Upper lobe of left lung (tissue), 6 donors: ENCODE measurements at regions not wholly inside any gene's neighbourhood (a gene's known extent, or its start where the extent isn't known, plus 50 kb on each side); places are given as distances from the start of the nearest gene placed in this dataset.
A peak's percentile ranks its signal among the peaks of the same experiment; 100 is the strongest.

Experiments used
- ATAC-seq, 2 donors: fragments of 200-7000 bp; cut with Tn5 transposase; one replicate each; pipeline ENCODE4 v1.9.1; 2022; ENCODE audit warnings: mild to moderate bottlenecking in 2 of 2, moderate library complexity in 2 of 2; ENCODE audit not compliant: low FRiP score in 2 of 2
- DNase-seq, 2 donors: peaks; one replicate each; pipeline ENCODE4 v3.0.0-alpha.2; 2019 to 2020
- H3K27ac ChIP-seq, 4 donors: fragments of 200-600 bp; sonication (generic); one replicate each; pipeline ENCODE4 v1.5.1; 2016 to 2019
- H3K27me3 ChIP-seq, 4 donors: fragments of 200-600 bp; sonication (generic); one replicate each; pipeline ENCODE4 v1.5.1; 2017 to 2019
- H3K36me3 ChIP-seq, 4 donors: fragments of 200-600 bp; sonication (generic); one replicate each; pipeline ENCODE4 v1.5.1; 2016 to 2019
- H3K4me1 ChIP-seq, 4 donors: fragments of 200-600 bp; sonication (generic); one replicate each; pipeline ENCODE4 v1.5.1; 2018 to 2019
- H3K4me3 ChIP-seq, 4 donors: fragments of 200-600 bp; sonication (generic); one replicate each; pipeline ENCODE4 v1.5.1; 2017 to 2019; ENCODE audit warnings: mild to moderate bottlenecking in 2 of 4, moderate library complexity in 1 of 4
- H3K9me3 ChIP-seq, 4 donors: fragments of 200-600 bp; sonication (generic); one replicate each; pipeline ENCODE4 v1.5.1; 2018 to 2019
- EP300 ChIP-seq, 4 donors: sonication (generic); formaldehyde crosslinking; IDR thresholded peaks; one replicate each; pipeline ENCODE4 v1.5.1; 2017; ENCODE audit warnings: antibody characterized with exemption in 4 of 4, control low read depth in 2 of 4
- POLR2A ChIP-seq, 4 donors: fragments of 450-650 bp; IDR thresholded peaks; one replicate each; pipeline ENCODE4 v1.5.1; 2016 to 2017; ENCODE audit warnings: antibody characterized with exemption in 4 of 4, mild to moderate bottlenecking in 2 of 4
- POLR2AphosphoS5 ChIP-seq, 2 donors: sonication (generic); formaldehyde crosslinking; IDR thresholded peaks; one replicate each; pipeline ENCODE4 v1.5.1; 2017; ENCODE audit warnings: antibody characterized with exemption in 2 of 2
- WGBS, 2 donors: methylation state at CpG; one replicate each; pipeline ENCODE4 v1.1.5; 2017 to 2018; 5-methylcytosine and 5-hydroxymethylcytosine counted together
- TF ChIP-seq, protein P1 (sequence below), 6 experiments: fragments of 450-650 bp in 4 of 6; fragments of 200-600 bp in 2 of 6; sonication (generic) in 2 of 6; IDR thresholded peaks; one replicate each; pipeline ENCODE4 v1.5.1; 2016 to 2019; ENCODE audit warnings: antibody characterized with exemption in 6 of 6
- donor health status: DM: no; HTN: no; CAD: no; lungs with moderate emphysema.
- donor health status: DM: no; HTN: yes; CAD: no; lungs with severe emphysema.

DNA sequence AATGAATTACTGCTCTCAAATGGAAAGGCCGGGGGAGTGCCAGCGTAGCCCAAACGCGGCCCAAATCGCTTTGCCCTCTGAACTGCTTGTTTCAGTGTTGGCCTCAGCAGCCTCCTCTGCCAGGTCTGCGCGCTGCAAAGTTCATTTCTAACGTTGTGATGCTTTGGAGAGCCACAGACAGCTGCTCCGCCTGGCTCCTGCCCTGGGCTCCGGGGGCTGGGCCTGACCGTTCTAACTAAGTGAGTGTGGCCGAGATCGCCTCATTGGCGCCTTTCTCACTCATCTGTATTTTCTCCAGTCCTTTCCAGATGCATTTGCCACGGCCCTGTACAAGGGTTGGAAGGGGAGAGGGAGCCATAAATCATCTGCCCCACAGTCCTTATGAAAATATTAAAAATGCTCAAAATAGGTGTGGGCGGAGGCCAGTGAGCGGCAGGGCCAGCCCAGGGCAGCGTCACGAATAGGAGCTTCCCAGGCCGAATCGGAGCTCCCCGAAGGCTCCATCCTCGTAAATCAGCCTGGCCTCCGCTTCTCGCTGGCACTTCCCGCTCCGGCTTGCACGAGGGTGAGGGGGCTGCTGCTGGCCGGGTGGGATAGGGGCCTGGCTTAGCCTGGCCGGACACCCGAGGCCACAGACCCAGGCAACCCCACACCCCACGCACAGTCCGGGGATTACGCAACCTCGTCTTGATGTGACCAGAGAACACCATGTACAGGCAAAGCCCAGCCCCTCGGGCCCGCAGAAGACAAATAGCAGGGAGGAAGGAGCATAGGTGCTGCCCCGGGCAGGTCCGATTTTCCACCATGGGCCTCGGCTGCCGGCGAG lies 196.6 kb upstream of the DIO3 start:
- DNase-seq (peak in 1 of 2 donors; percentile 83), ATAC-seq (peak; percentile 57 to 91)
- H3K36me3 ChIP-seq = no peaks in the 10 kb centered on the region
- H3K4me3 ChIP-seq = no peak overlapping the region
- peak; percentile 61 to 67 for TF ChIP-seq POLR2AphosphoS5 (IDR thresholded peaks at IDR 0.05)
- peak in 1 of 4 donors; percentile 47 for TF ChIP-seq EP300 (IDR thresholded peaks at IDR 0.05)
- no peak for TF ChIP-seq POLR2A (IDR thresholded peaks at IDR 0.05)
- 68 to 72% methylated on average over 28 to 41 of the region's 42 CpGs for WGBS, 2 donors
- no peaks in the 10 kb centered on the region for H3K9me3 ChIP-seq
- no peaks in the 10 kb centered on the region for H3K27me3 ChIP-seq
- H3K4me1 ChIP-seq = peaks cover 11 to 18% (median 16%) of the 10 kb centered on the region in 4 donors
- H3K27ac ChIP-seq = peak overlapping the region; percentile 59 to 79 (median 63)

- DNase-seq (peak in 1 of 2 donors; percentile 18), ATAC-seq (peak in 1 of 2 donors; percentile 29)
- TF ChIP-seq, protein P1, sequence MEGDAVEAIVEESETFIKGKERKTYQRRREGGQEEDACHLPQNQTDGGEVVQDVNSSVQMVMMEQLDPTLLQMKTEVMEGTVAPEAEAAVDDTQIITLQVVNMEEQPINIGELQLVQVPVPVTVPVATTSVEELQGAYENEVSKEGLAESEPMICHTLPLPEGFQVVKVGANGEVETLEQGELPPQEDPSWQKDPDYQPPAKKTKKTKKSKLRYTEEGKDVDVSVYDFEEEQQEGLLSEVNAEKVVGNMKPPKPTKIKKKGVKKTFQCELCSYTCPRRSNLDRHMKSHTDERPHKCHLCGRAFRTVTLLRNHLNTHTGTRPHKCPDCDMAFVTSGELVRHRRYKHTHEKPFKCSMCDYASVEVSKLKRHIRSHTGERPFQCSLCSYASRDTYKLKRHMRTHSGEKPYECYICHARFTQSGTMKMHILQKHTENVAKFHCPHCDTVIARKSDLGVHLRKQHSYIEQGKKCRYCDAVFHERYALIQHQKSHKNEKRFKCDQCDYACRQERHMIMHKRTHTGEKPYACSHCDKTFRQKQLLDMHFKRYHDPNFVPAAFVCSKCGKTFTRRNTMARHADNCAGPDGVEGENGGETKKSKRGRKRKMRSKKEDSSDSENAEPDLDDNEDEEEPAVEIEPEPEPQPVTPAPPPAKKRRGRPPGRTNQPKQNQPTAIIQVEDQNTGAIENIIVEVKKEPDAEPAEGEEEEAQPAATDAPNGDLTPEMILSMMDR (IDR thresholded peaks at IDR 0.05) = no peak
- peaks cover 10 to 14% (median 12%) of the 10 kb centered on the region in 4 donors for H3K4me1 ChIP-seq
- 75 to 78% methylated on average over 10 to 20 of the region's 20 CpGs for WGBS, 2 donors
- H3K27me3 ChIP-seq = no peaks in the 10 kb centered on the region
- no peak overlapping the region for H3K4me3 ChIP-seq
- no peaks in the 10 kb centered on the region for H3K36me3 ChIP-seq
- peak overlapping the region; percentile 59 to 79 (median 63) for H3K27ac ChIP-seq
- no peaks in the 10 kb centered on the region for H3K9me3 ChIP-seq
Measured at GRCh38 chr14:101365329-101366158, 195.8 kb upstream of the DIO3 start.

GRCh38 chr14:101367421-101368261 lies 193.7 kb upstream of the DIO3 start:
- no peak overlapping the region for H3K4me3 ChIP-seq
- no peaks in the 10 kb centered on the region for H3K27me3 ChIP-seq
- no peaks in the 10 kb centered on the region for H3K9me3 ChIP-seq
- H3K36me3 ChIP-seq = no peaks in the 10 kb centered on the region
- H3K4me1 ChIP-seq = peaks cover 0 to 9% (median 5%) of the 10 kb centered on the region in 4 donors
- WGBS, 2 donors = 70 to 82% methylated on average over 7 to 23 of the region's 23 CpGs
- ATAC-seq = no peak
- peak in 1 of 2 donors; percentile 73 for DNase-seq
- no peak for TF ChIP-seq POLR2A (IDR thresholded peaks at IDR 0.05)
- TF ChIP-seq EP300 (IDR thresholded peaks at IDR 0.05) = no peak
- TF ChIP-seq POLR2AphosphoS5 (IDR thresholded peaks at IDR 0.05) = no peak
- TF ChIP-seq, protein P1 (IDR thresholded peaks at IDR 0.05) = no peak
- peak overlapping the region in 3 of 4 donors; percentile 14 to 72 (median 64) for H3K27ac ChIP-seq

DNA sequence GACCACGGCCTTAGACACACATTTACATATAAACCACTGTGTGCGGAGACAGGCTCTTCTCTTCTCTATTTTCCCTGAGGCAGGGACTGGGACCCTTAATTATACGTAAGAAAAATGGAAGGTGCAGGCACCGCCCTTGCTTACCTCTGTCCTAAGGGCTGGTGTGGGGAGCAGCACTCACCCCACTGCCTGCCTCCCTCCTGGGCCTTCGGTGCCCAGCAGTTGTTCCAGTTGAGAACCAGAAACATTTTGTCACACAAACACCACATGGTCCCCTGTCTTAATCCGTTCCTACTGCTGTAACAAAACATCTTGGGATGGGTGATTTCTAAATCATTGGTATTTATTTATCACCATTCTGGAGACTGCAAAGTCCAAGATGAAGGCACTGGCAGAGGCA lies 192.7 kb upstream of the DIO3 start:
- Histone ChIP-seq H3K36me3 (no peaks in the 10 kb centered on the region), H3K27ac (peak overlapping the region in 3 of 4 donors; percentile 12 to 72 (median 64)), H3K27me3 (no peaks in the 10 kb centered on the region), H3K4me3 (no peak overlapping the region), H3K9me3 (no peaks in the 10 kb centered on the region), H3K4me1 (peaks cover 0 to 9% (median 5%) of the 10 kb centered on the region in 4 donors)
- no peak for TF ChIP-seq POLR2AphosphoS5 (IDR thresholded peaks at IDR 0.05)
- TF ChIP-seq, protein P1 (IDR thresholded peaks at IDR 0.05) = no peak
- no peak for TF ChIP-seq EP300 (IDR thresholded peaks at IDR 0.05)
- TF ChIP-seq POLR2A (IDR thresholded peaks at IDR 0.05) = no peak
- ATAC-seq (no peak), DNase-seq (no peak)
- WGBS, 2 donors = 80 to 87% methylated on average over 6 of the region's 6 CpGs
